ENCODE measurements at regions not wholly inside any gene's neighbourhood (a gene's known extent, or its start where the extent isn't known, plus 50 kb on each side); places are given as distances from the start of the nearest gene placed in this dataset.

- Histone ChIP-seq H3K4me1 (ENCODE audit: control insufficient read depth, insufficient read depth, low read length, poor library complexity, severe bottlenecking) (no peaks in the 10 kb centered on the region), H3K27ac (ENCODE audit: low read depth, low read length, severe bottlenecking) (no peak overlapping the region), H3K9me3 (ENCODE audit: control insufficient read depth, low read length) (no peaks in the 10 kb centered on the region), H3K4me3 (ENCODE audit: extremely low read depth, insufficient read depth, low read length, poor library complexity, severe bottlenecking) (no peak overlapping the region), H3K36me3 (ENCODE audit: control insufficient read depth, insufficient read depth, low read length) (no peaks in the 10 kb centered on the region)
- WGBS, 2 experiments (ENCODE audit: insufficient coverage in 2 of 2), result 50 to 86% methylated on average over 1 to 2 of the region's 5 CpGs
These were observed 393.8 kb downstream of the SMOC2 start for GRCh38 chr6:168834801-168835200.

- H3K4me1 ChIP-seq (ENCODE audit: control insufficient read depth, insufficient read depth, low read length, poor library complexity, severe bottlenecking), result no peaks in the 10 kb centered on the region
- H3K36me3 ChIP-seq (ENCODE audit: control insufficient read depth, insufficient read depth, low read length), result no peaks in the 10 kb centered on the region
- WGBS, 2 experiments (ENCODE audit: insufficient coverage in 2 of 2), result 72 to 88% methylated on average over 5 to 7 of the region's 11 CpGs
- no peaks in the 10 kb centered on the region for H3K9me3 ChIP-seq (ENCODE audit: control insufficient read depth, low read length)
- H3K27ac ChIP-seq (ENCODE audit: low read depth, low read length, severe bottlenecking), result no peak overlapping the region
- H3K4me3 ChIP-seq (ENCODE audit: extremely low read depth, insufficient read depth, low read length, poor library complexity, severe bottlenecking), result no peak overlapping the region
These were observed 393.1 kb downstream of the SMOC2 start for GRCh38 chr6:168834042-168834587.

- no CpG with 5 or more reads among the region's 2 CpGs for WGBS, 2 experiments (ENCODE audit: insufficient coverage in 2 of 2)
These were observed 387.8 kb downstream of the SMOC2 start for GRCh38 chr6:168828800-168829199.

GRCh38 chr6:168828035-168828434 is 387.1 kb downstream of the SMOC2 start:
- Histone ChIP-seq H3K36me3 (ENCODE audit: control insufficient read depth, insufficient read depth, low read length) (no peaks in the 10 kb centered on the region), H3K9me3 (ENCODE audit: control insufficient read depth, low read length) (no peaks in the 10 kb centered on the region), H3K27ac (ENCODE audit: low read depth, low read length, severe bottlenecking) (no peak overlapping the region), H3K4me1 (ENCODE audit: control insufficient read depth, insufficient read depth, low read length, poor library complexity, severe bottlenecking) (no peaks in the 10 kb centered on the region), H3K4me3 (ENCODE audit: extremely low read depth, insufficient read depth, low read length, poor library complexity, severe bottlenecking) (no peak overlapping the region)
- WGBS, 2 experiments (ENCODE audit: insufficient coverage in 2 of 2), result 88 to 100% methylated on average over 2 of the region's 3 CpGs

More at GRCh38 chr6:168828800-168829199, 387.8 kb downstream of the SMOC2 start:
- H3K4me3 ChIP-seq (ENCODE audit: extremely low read depth, insufficient read depth, low read length, poor library complexity, severe bottlenecking), result no peak overlapping the region
- no peaks in the 10 kb centered on the region for H3K9me3 ChIP-seq (ENCODE audit: control insufficient read depth, low read length)
- no peak overlapping the region for H3K27ac ChIP-seq (ENCODE audit: low read depth, low read length, severe bottlenecking)
- H3K36me3 ChIP-seq (ENCODE audit: control insufficient read depth, insufficient read depth, low read length), result no peaks in the 10 kb centered on the region
- no peaks in the 10 kb centered on the region for H3K4me1 ChIP-seq (ENCODE audit: control insufficient read depth, insufficient read depth, low read length, poor library complexity, severe bottlenecking)

- H3K9me3 ChIP-seq (ENCODE audit: control insufficient read depth, low read length), result no peaks in the 10 kb centered on the region
- H3K4me3 ChIP-seq (ENCODE audit: extremely low read depth, insufficient read depth, low read length, poor library complexity, severe bottlenecking), result no peak overlapping the region
- WGBS, 2 experiments (ENCODE audit: insufficient coverage in 2 of 2), result 67 to 93% methylated on average over 2 of the region's 4 CpGs
- no peaks in the 10 kb centered on the region for H3K36me3 ChIP-seq (ENCODE audit: control insufficient read depth, insufficient read depth, low read length)
- peak overlapping the region; percentile 23 for H3K27ac ChIP-seq (ENCODE audit: low read depth, low read length, severe bottlenecking)
- no peaks in the 10 kb centered on the region for H3K4me1 ChIP-seq (ENCODE audit: control insufficient read depth, insufficient read depth, low read length, poor library complexity, severe bottlenecking)
These were observed 386.5 kb downstream of the SMOC2 start for GRCh38 chr6:168827586-168827871.

- Histone ChIP-seq H3K4me1 (ENCODE audit: control insufficient read depth, insufficient read depth, low read length, poor library complexity, severe bottlenecking) (no peaks in the 10 kb centered on the region), H3K27ac (ENCODE audit: low read depth, low read length, severe bottlenecking) (no peak overlapping the region), H3K9me3 (ENCODE audit: control insufficient read depth, low read length) (no peaks in the 10 kb centered on the region), H3K36me3 (ENCODE audit: control insufficient read depth, insufficient read depth, low read length) (no peaks in the 10 kb centered on the region), H3K4me3 (ENCODE audit: extremely low read depth, insufficient read depth, low read length, poor library complexity, severe bottlenecking) (no peak overlapping the region)
- 94 to 95% methylated on average over 6 to 11 of the region's 19 CpGs for WGBS, 2 experiments (ENCODE audit: insufficient coverage in 2 of 2)
These were observed 386.0 kb downstream of the SMOC2 start for GRCh38 chr6:168826726-168827585.

- Histone ChIP-seq H3K36me3 (ENCODE audit: control insufficient read depth, insufficient read depth, low read length) (no peaks in the 10 kb centered on the region), H3K27ac (ENCODE audit: low read depth, low read length, severe bottlenecking) (no peak overlapping the region), H3K4me3 (ENCODE audit: extremely low read depth, insufficient read depth, low read length, poor library complexity, severe bottlenecking) (no peak overlapping the region), H3K9me3 (ENCODE audit: control insufficient read depth, low read length) (no peaks in the 10 kb centered on the region), H3K4me1 (ENCODE audit: control insufficient read depth, insufficient read depth, low read length, poor library complexity, severe bottlenecking) (no peaks in the 10 kb centered on the region)
- WGBS, 2 experiments (ENCODE audit: insufficient coverage in 2 of 2), result 96% methylated on average over 22 to 23 of the region's 23 CpGs
These were observed 385.1 kb downstream of the SMOC2 start for GRCh38 chr6:168826078-168826390.

- no peaks in the 10 kb centered on the region for H3K9me3 ChIP-seq (ENCODE audit: control insufficient read depth, low read length)
- no peak overlapping the region for H3K27ac ChIP-seq (ENCODE audit: low read depth, low read length, severe bottlenecking)
- no peaks in the 10 kb centered on the region for H3K4me1 ChIP-seq (ENCODE audit: control insufficient read depth, insufficient read depth, low read length, poor library complexity, severe bottlenecking)
- 95 to 97% methylated on average over 24 to 29 of the region's 68 CpGs for WGBS, 2 experiments (ENCODE audit: insufficient coverage in 2 of 2)
- no peaks in the 10 kb centered on the region for H3K36me3 ChIP-seq (ENCODE audit: control insufficient read depth, insufficient read depth, low read length)
- H3K4me3 ChIP-seq (ENCODE audit: extremely low read depth, insufficient read depth, low read length, poor library complexity, severe bottlenecking), result no peak overlapping the region
These were observed 384.5 kb downstream of the SMOC2 start for GRCh38 chr6:168825226-168826077.

GRCh38 chr6:168823397-168824212 is 382.6 kb downstream of the SMOC2 start:
- WGBS, 2 experiments (ENCODE audit: insufficient coverage in 2 of 2), result 50 to 61% methylated on average over 9 of the region's 12 CpGs
- Histone ChIP-seq H3K27ac (ENCODE audit: low read depth, low read length, severe bottlenecking) (peak overlapping the region; percentile 5), H3K4me1 (ENCODE audit: control insufficient read depth, insufficient read depth, low read length, poor library complexity, severe bottlenecking) (no peaks in the 10 kb centered on the region), H3K9me3 (ENCODE audit: control insufficient read depth, low read length) (peaks cover 3% of the 10 kb centered on the region), H3K4me3 (ENCODE audit: extremely low read depth, insufficient read depth, low read length, poor library complexity, severe bottlenecking) (no peak overlapping the region), H3K36me3 (ENCODE audit: control insufficient read depth, insufficient read depth, low read length) (no peaks in the 10 kb centered on the region)

GRCh38 chr6:168822376-168822775 is 381.4 kb downstream of the SMOC2 start:
- Histone ChIP-seq H3K36me3 (ENCODE audit: control insufficient read depth, insufficient read depth, low read length) (no peaks in the 10 kb centered on the region), H3K9me3 (ENCODE audit: control insufficient read depth, low read length) (peaks cover 3% of the 10 kb centered on the region), H3K4me3 (ENCODE audit: extremely low read depth, insufficient read depth, low read length, poor library complexity, severe bottlenecking) (no peak overlapping the region), H3K27ac (ENCODE audit: low read depth, low read length, severe bottlenecking) (no peak overlapping the region), H3K4me1 (ENCODE audit: control insufficient read depth, insufficient read depth, low read length, poor library complexity, severe bottlenecking) (no peaks in the 10 kb centered on the region)
- WGBS, 2 experiments (ENCODE audit: insufficient coverage in 2 of 2), result 86 to 88% methylated on average over 5 to 9 of the region's 9 CpGs

Measured in mesodermal cell (in vitro differentiated cells).